ENCODE measurements at regions not wholly inside any gene's neighbourhood (a gene's known extent, or its start where the extent isn't known, plus 50 kb on each side); places are given as distances from the start of the nearest gene placed in this dataset.

- Mint-ChIP-seq H3K4me3 (no peak overlapping the region), H3K27me3 (ENCODE audit: low read depth) (no peaks in the 10 kb centered on the region), H3K9me3 (ENCODE audit: insufficient read depth) (no peaks in the 10 kb centered on the region), H3K36me3 (ENCODE audit: low read depth) (no peaks in the 10 kb centered on the region), H3K4me1 (ENCODE audit: low read depth) (no peaks in the 10 kb centered on the region), H3K27ac (no peak overlapping the region)
- DNase-seq (no peak), ATAC-seq (no peak)
- CTCF ChIA-PET = no interaction called here
- POLR2A ChIA-PET = no interaction called here
Observed at GRCh38 chr9:8262625-8263622, 463.3 kb upstream of the DMAC1 start.

GRCh38 chr9:8261737-8262136 is 462.2 kb upstream of the DMAC1 start:
- POLR2A ChIA-PET = interaction anchor here (0.6 kb wide), 1 partner anchor 1545 kb away, joined by 3 read pairs; no protein-coding TSS in a partner anchor
- Mint-ChIP-seq H3K4me3 (no peak overlapping the region), H3K36me3 (ENCODE audit: low read depth) (no peaks in the 10 kb centered on the region), H3K9me3 (ENCODE audit: insufficient read depth) (no peaks in the 10 kb centered on the region), H3K4me1 (ENCODE audit: low read depth) (no peaks in the 10 kb centered on the region), H3K27me3 (ENCODE audit: low read depth) (no peaks in the 10 kb centered on the region), H3K27ac (no peak overlapping the region)
- CTCF ChIA-PET = no interaction called here
- ATAC-seq (no peak), DNase-seq (no peak)

- Mint-ChIP-seq H3K27me3 (ENCODE audit: low read depth) (peaks cover 2% of the 10 kb centered on the region), H3K27ac (no peak overlapping the region), H3K9me3 (ENCODE audit: insufficient read depth) (no peaks in the 10 kb centered on the region), H3K4me1 (ENCODE audit: low read depth) (no peaks in the 10 kb centered on the region), H3K4me3 (no peak overlapping the region), H3K36me3 (ENCODE audit: low read depth) (no peaks in the 10 kb centered on the region)
- DNase-seq = no peak
- POLR2A ChIA-PET = no interaction called here
- no peak for ATAC-seq
- CTCF ChIA-PET = no interaction called here
Observed at GRCh38 chr9:8259028-8259427, 459.4 kb upstream of the DMAC1 start.

GRCh38 chr9:8256880-8257279 is 457.3 kb upstream of the DMAC1 start:
- Mint-ChIP-seq H3K36me3 (ENCODE audit: low read depth) (no peaks in the 10 kb centered on the region), H3K4me1 (ENCODE audit: low read depth) (no peaks in the 10 kb centered on the region), H3K4me3 (no peak overlapping the region), H3K27ac (no peak overlapping the region), H3K9me3 (ENCODE audit: insufficient read depth) (no peaks in the 10 kb centered on the region), H3K27me3 (ENCODE audit: low read depth) (peaks cover 2% of the 10 kb centered on the region)
- ChIA-PET CTCF (no interaction called here), POLR2A (interaction anchor here (0.6 kb wide), 1 partner anchor 62 kb away, joined by 3 read pairs; no protein-coding TSS in a partner anchor)
- DNase-seq (no peak), ATAC-seq (no peak)

GRCh38 chr9:8255850-8256249 is 456.3 kb upstream of the DMAC1 start:
- peaks cover 2% of the 10 kb centered on the region for H3K27me3 Mint-ChIP-seq (ENCODE audit: low read depth)
- H3K4me3 Mint-ChIP-seq = no peak overlapping the region
- no peak for ATAC-seq
- DNase-seq = no peak
- no peaks in the 10 kb centered on the region for H3K36me3 Mint-ChIP-seq (ENCODE audit: low read depth)
- H3K4me1 Mint-ChIP-seq (ENCODE audit: low read depth) = no peaks in the 10 kb centered on the region
- no peak overlapping the region for H3K27ac Mint-ChIP-seq
- CTCF ChIA-PET = no interaction called here
- POLR2A ChIA-PET = no interaction called here
- no peaks in the 10 kb centered on the region for H3K9me3 Mint-ChIP-seq (ENCODE audit: insufficient read depth)

GRCh38 chr9:8254541-8254940 is 455.0 kb upstream of the DMAC1 start:
- ChIA-PET CTCF (no interaction called here), POLR2A (interaction anchor here (0.6 kb wide), 1 partner anchor 624 kb away, joined by 4 read pairs; no protein-coding TSS in a partner anchor)
- DNase-seq = no peak
- Mint-ChIP-seq H3K27ac (no peak overlapping the region), H3K4me3 (no peak overlapping the region), H3K27me3 (ENCODE audit: low read depth) (peaks cover 2% of the 10 kb centered on the region), H3K4me1 (ENCODE audit: low read depth) (no peaks in the 10 kb centered on the region), H3K36me3 (ENCODE audit: low read depth) (no peaks in the 10 kb centered on the region), H3K9me3 (ENCODE audit: insufficient read depth) (no peaks in the 10 kb centered on the region)
- ATAC-seq = no peak

GRCh38 chr9:8252445-8252844 is 452.9 kb upstream of the DMAC1 start:
- no peaks in the 10 kb centered on the region for H3K4me1 Mint-ChIP-seq (ENCODE audit: low read depth)
- DNase-seq = no peak

GRCh38 chr9:8251566-8251965 is 452.0 kb upstream of the DMAC1 start:
- ChIA-PET CTCF (no interaction called here), POLR2A (no interaction called here)
- no peaks in the 10 kb centered on the region for H3K4me1 Mint-ChIP-seq (ENCODE audit: low read depth)
- no peaks in the 10 kb centered on the region for H3K9me3 Mint-ChIP-seq (ENCODE audit: insufficient read depth)
- no peak overlapping the region for H3K4me3 Mint-ChIP-seq
- ATAC-seq (no peak), DNase-seq (no peak)
- H3K27ac Mint-ChIP-seq = no peak overlapping the region
- H3K27me3 Mint-ChIP-seq (ENCODE audit: low read depth) = peaks cover 2% of the 10 kb centered on the region
- no peaks in the 10 kb centered on the region for H3K36me3 Mint-ChIP-seq (ENCODE audit: low read depth)

More at GRCh38 chr9:8252445-8252844, 452.9 kb upstream of the DMAC1 start:
- Mint-ChIP-seq H3K9me3 (ENCODE audit: insufficient read depth) (no peaks in the 10 kb centered on the region), H3K4me3 (no peak overlapping the region), H3K36me3 (ENCODE audit: low read depth) (no peaks in the 10 kb centered on the region), H3K27me3 (ENCODE audit: low read depth) (peaks cover 2% of the 10 kb centered on the region), H3K27ac (no peak overlapping the region)
- ChIA-PET POLR2A (no interaction called here), CTCF (no interaction called here)
- no peak for ATAC-seq

GRCh38 chr9:8244505-8245092 is 445.0 kb upstream of the DMAC1 start:
- no peak overlapping the region for H3K27ac Mint-ChIP-seq
- POLR2A ChIA-PET = no interaction called here

GRCh38 chr9:8241201-8241600 is 441.6 kb upstream of the DMAC1 start:
- ATAC-seq (no peak), DNase-seq (no peak)
- ChIA-PET CTCF (no interaction called here), POLR2A (no interaction called here)
- Mint-ChIP-seq H3K36me3 (ENCODE audit: low read depth) (no peaks in the 10 kb centered on the region), H3K9me3 (ENCODE audit: insufficient read depth) (no peaks in the 10 kb centered on the region), H3K4me1 (ENCODE audit: low read depth) (no peaks in the 10 kb centered on the region), H3K27ac (no peak overlapping the region), H3K27me3 (ENCODE audit: low read depth) (no peaks in the 10 kb centered on the region), H3K4me3 (no peak overlapping the region)

More at GRCh38 chr9:8244505-8245092, 445.0 kb upstream of the DMAC1 start:
- no peak overlapping the region for H3K4me3 Mint-ChIP-seq
- ATAC-seq = no peak
- CTCF ChIA-PET = no interaction called here
- no peak for DNase-seq
- H3K36me3 Mint-ChIP-seq (ENCODE audit: low read depth) = no peaks in the 10 kb centered on the region
- no peaks in the 10 kb centered on the region for H3K9me3 Mint-ChIP-seq (ENCODE audit: insufficient read depth)
- no peaks in the 10 kb centered on the region for H3K27me3 Mint-ChIP-seq (ENCODE audit: low read depth)
- H3K4me1 Mint-ChIP-seq (ENCODE audit: low read depth) = no peaks in the 10 kb centered on the region

GRCh38 chr9:8237096-8237495 is 437.5 kb upstream of the DMAC1 start:
- H3K9me3 Mint-ChIP-seq (ENCODE audit: insufficient read depth) = no peaks in the 10 kb centered on the region
- DNase-seq (no peak), ATAC-seq (no peak)
- H3K4me1 Mint-ChIP-seq (ENCODE audit: low read depth) = no peaks in the 10 kb centered on the region
- H3K27me3 Mint-ChIP-seq (ENCODE audit: low read depth) = no peaks in the 10 kb centered on the region
- no peaks in the 10 kb centered on the region for H3K36me3 Mint-ChIP-seq (ENCODE audit: low read depth)
- no peak overlapping the region for H3K27ac Mint-ChIP-seq
- POLR2A ChIA-PET = no interaction called here
- H3K4me3 Mint-ChIP-seq = no peak overlapping the region
- CTCF ChIA-PET = no interaction called here

GRCh38 chr9:8235489-8235888 is 435.9 kb upstream of the DMAC1 start:
- CTCF ChIA-PET = no interaction called here
- DNase-seq = no peak
- Mint-ChIP-seq H3K36me3 (ENCODE audit: low read depth) (no peaks in the 10 kb centered on the region), H3K9me3 (ENCODE audit: insufficient read depth) (no peaks in the 10 kb centered on the region), H3K4me3 (no peak overlapping the region), H3K4me1 (ENCODE audit: low read depth) (no peaks in the 10 kb centered on the region), H3K27ac (no peak overlapping the region), H3K27me3 (ENCODE audit: low read depth) (no peaks in the 10 kb centered on the region)
- ATAC-seq = no peak
- POLR2A ChIA-PET = no interaction called here

Measured in activated CD8-positive, alpha-beta T cell treated with anti-CD3 and anti-CD28 coated beads, Interleukin-2, amount 10 ng/mL, durations not matched to agents 7 days and 5 days (primary cell).